ENCODE measurements at regions not wholly inside any gene's neighbourhood (a gene's known extent, or its start where the extent isn't known, plus 50 kb on each side); places are given as distances from the start of the nearest gene placed in this dataset.

DNA sequence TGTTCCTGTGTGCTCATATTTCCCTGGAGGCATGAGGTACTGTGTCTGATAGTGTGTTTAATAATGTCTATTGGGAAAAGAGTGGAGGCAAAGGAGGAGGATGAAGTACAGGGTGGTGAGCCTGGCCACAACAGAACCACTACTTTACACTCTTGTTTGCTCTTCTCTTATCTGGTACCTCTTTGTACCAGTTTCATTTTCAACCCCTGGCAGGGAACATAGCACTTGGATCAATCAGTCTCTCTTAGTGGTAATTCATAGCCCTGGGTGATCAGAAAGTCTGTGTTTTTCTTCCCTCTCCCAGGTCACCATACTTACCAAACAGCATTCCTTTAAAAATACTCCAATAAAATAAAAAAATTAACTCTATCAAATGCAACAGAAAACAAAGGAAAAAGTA lies 105.4 kb downstream of the DMRT2 start:
- TF ChIP-seq, protein P1, sequence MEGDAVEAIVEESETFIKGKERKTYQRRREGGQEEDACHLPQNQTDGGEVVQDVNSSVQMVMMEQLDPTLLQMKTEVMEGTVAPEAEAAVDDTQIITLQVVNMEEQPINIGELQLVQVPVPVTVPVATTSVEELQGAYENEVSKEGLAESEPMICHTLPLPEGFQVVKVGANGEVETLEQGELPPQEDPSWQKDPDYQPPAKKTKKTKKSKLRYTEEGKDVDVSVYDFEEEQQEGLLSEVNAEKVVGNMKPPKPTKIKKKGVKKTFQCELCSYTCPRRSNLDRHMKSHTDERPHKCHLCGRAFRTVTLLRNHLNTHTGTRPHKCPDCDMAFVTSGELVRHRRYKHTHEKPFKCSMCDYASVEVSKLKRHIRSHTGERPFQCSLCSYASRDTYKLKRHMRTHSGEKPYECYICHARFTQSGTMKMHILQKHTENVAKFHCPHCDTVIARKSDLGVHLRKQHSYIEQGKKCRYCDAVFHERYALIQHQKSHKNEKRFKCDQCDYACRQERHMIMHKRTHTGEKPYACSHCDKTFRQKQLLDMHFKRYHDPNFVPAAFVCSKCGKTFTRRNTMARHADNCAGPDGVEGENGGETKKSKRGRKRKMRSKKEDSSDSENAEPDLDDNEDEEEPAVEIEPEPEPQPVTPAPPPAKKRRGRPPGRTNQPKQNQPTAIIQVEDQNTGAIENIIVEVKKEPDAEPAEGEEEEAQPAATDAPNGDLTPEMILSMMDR (IDR thresholded peaks at IDR 0.05 in 4 of 5, conservative IDR thresholded peaks at IDR 0.05 in 1 of 5): no peak
- no peak for TF ChIP-seq POLR2A (IDR thresholded peaks at IDR 0.05)
- intact Hi-C loops (cut with DNase I; ENCODE audit: low total_unique reads): no loop called here

DNA sequence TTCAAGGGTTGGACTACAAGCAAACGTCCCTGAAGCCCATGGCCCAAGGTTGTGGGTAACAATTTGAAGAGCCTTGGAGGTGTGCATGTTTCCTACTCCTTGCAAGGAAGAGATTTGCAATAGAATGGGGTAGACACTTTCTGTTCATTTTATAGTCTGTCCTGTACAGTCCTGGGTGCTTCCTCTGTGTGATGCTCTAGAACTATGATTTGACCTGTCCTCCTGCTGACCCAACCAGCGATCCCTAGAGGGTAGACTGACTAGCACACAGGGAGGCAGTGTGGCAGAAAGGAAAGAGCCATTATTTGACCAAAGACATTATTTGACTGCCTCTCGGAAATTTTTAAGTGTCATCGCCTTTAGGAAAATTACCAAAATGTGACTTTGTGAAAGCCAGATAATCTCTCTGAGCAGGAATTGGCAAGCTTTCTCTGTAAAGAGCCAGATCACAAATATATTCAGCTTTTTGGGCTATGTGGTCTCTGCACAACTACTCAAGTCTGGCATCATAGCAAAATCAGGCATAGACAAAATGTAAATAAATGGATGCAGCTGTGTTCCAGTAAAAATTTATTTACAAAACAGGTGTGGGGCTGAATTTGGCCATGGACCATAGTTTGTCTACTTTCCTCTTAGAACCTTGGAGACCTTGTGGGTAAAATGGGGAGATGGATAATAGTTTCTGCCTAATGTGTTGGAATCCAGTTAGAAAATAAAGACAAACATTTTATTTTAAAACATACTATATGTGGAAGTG lies 106.8 kb downstream of the DMRT2 start:
- Histone ChIP-seq H3K27me3 (no peaks in the 10 kb centered on the region), H3K4me1 (no peaks in the 10 kb centered on the region), H3K27ac (no peak overlapping the region), H3K4me3 (no peak overlapping the region), H3K36me3 (no peaks in the 10 kb centered on the region), H3K9me3 (no peaks in the 10 kb centered on the region)
- intact Hi-C loops (cut with DNase I; ENCODE audit: low total_unique reads): no loop called here
- ATAC-seq: no peak
- DNase-seq: no peak
- in situ Hi-C loops (cut with MboI; ENCODE audit: low sequenced_read_pairs in 4 of 4): no loop called here
- TF ChIP-seq, protein P1 (IDR thresholded peaks at IDR 0.05 in 4 of 5, conservative IDR thresholded peaks at IDR 0.05 in 1 of 5): no peak
- no peak for TF ChIP-seq POLR2A (IDR thresholded peaks at IDR 0.05)

More for the DNA sequence above, 105.4 kb downstream of the DMRT2 start:
- in situ Hi-C loops (cut with MboI; ENCODE audit: low sequenced_read_pairs in 4 of 4): no loop called here
- Histone ChIP-seq H3K4me1 (no peaks in the 10 kb centered on the region), H3K27me3 (no peaks in the 10 kb centered on the region), H3K9me3 (no peaks in the 10 kb centered on the region), H3K4me3 (no peak overlapping the region), H3K36me3 (no peaks in the 10 kb centered on the region), H3K27ac (no peak overlapping the region)
- DNase-seq: no peak
- no peak for ATAC-seq

- no peak overlapping the region for H3K27ac ChIP-seq
- no peaks in the 10 kb centered on the region for H3K36me3 ChIP-seq
- H3K4me1 ChIP-seq: no peaks in the 10 kb centered on the region
- ATAC-seq (no peak), DNase-seq (no peak)
- intact Hi-C loops (cut with DNase I; ENCODE audit: low total_unique reads): no loop called here
- in situ Hi-C loops (cut with MboI; ENCODE audit: low sequenced_read_pairs in 4 of 4): no loop called here
- H3K9me3 ChIP-seq: no peaks in the 10 kb centered on the region
- no peaks in the 10 kb centered on the region for H3K27me3 ChIP-seq
- no peak overlapping the region for H3K4me3 ChIP-seq
- TF ChIP-seq, protein P1 (IDR thresholded peaks at IDR 0.05 in 4 of 5, conservative IDR thresholded peaks at IDR 0.05 in 1 of 5): no peak
- no peak for TF ChIP-seq POLR2A (IDR thresholded peaks at IDR 0.05)
Measured at GRCh38 chr9:1157836-1158235, 107.7 kb downstream of the DMRT2 start.

DNA sequence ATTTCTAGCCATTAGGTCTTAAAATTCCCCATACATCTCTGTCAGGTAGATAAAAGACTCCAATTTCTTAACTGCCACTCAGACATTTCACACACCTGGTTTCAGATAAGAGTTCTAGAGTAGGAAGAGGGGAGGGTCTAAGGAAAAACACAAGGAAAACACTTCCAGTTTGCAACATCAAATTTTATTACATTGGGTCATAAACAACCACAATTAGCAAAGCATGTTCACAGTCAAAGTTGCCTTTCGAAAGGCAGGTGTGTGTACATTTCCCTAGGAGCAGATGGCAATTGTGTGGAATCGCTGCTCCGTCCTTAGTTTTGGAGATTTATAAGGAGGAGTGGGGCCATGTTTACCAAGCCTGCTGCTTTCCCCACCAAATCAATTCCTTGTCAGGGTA lies 120.8 kb downstream of the DMRT2 start:
- ATAC-seq (no peak), DNase-seq (no peak)
- intact Hi-C loops (cut with DNase I; ENCODE audit: low total_unique reads) (no loop called here), in situ Hi-C loops (cut with MboI; ENCODE audit: low sequenced_read_pairs in 4 of 4) (no loop called here)
- TF ChIP-seq, protein P1 (IDR thresholded peaks at IDR 0.05 in 4 of 5, conservative IDR thresholded peaks at IDR 0.05 in 1 of 5): no peak
- no peak for TF ChIP-seq POLR2A (IDR thresholded peaks at IDR 0.05)
- H3K4me1 ChIP-seq: no peaks in the 10 kb centered on the region
- no peaks in the 10 kb centered on the region for H3K9me3 ChIP-seq
- H3K27ac ChIP-seq: no peak overlapping the region
- no peak overlapping the region for H3K4me3 ChIP-seq
- H3K27me3 ChIP-seq: no peaks in the 10 kb centered on the region
- no peaks in the 10 kb centered on the region for H3K36me3 ChIP-seq

GRCh38 chr9:1171546-1171945 lies 121.4 kb downstream of the DMRT2 start:
- Histone ChIP-seq H3K27ac (no peak overlapping the region), H3K27me3 (no peaks in the 10 kb centered on the region), H3K4me3 (no peak overlapping the region), H3K36me3 (no peaks in the 10 kb centered on the region), H3K4me1 (no peaks in the 10 kb centered on the region), H3K9me3 (no peaks in the 10 kb centered on the region)
- no peak for TF ChIP-seq POLR2A (IDR thresholded peaks at IDR 0.05)
- TF ChIP-seq, protein P1 (IDR thresholded peaks at IDR 0.05 in 4 of 5, conservative IDR thresholded peaks at IDR 0.05 in 1 of 5): no peak
- DNase-seq (no peak), ATAC-seq (no peak)
- intact Hi-C loops (cut with DNase I; ENCODE audit: low total_unique reads) (no loop called here), in situ Hi-C loops (cut with MboI; ENCODE audit: low sequenced_read_pairs in 4 of 4) (no loop called here)
